ENCODE measurements at regions not wholly inside any gene's neighbourhood (a gene's known extent, or its start where the extent isn't known, plus 50 kb on each side); places are given as distances from the start of the nearest gene placed in this dataset.

DNA sequence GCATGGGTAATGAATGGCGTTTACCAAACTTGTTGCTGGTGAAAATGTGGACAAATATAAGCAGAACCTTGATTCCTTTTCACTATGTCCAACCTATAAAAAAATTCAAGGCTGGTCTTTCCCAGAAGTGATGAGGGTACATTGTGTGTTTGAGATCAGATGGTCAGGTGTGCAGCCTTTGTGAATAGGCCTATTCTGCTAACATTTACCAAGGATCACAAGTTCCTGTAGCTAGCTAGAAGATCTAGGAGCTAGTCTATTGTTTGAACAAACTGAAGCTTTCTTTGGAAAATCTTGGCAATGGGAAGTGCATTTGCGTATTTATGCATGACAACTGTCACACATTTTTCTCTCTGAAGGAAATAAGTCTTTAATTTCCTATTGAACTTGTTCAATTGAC lies 489.6 kb downstream of the KLF5 start:
- TF ChIP-seq EZH2 (IDR thresholded peaks at IDR 0.05; ENCODE audit: borderline replicate concordance, low read length), result no peak
- TF ChIP-seq, protein P1, sequence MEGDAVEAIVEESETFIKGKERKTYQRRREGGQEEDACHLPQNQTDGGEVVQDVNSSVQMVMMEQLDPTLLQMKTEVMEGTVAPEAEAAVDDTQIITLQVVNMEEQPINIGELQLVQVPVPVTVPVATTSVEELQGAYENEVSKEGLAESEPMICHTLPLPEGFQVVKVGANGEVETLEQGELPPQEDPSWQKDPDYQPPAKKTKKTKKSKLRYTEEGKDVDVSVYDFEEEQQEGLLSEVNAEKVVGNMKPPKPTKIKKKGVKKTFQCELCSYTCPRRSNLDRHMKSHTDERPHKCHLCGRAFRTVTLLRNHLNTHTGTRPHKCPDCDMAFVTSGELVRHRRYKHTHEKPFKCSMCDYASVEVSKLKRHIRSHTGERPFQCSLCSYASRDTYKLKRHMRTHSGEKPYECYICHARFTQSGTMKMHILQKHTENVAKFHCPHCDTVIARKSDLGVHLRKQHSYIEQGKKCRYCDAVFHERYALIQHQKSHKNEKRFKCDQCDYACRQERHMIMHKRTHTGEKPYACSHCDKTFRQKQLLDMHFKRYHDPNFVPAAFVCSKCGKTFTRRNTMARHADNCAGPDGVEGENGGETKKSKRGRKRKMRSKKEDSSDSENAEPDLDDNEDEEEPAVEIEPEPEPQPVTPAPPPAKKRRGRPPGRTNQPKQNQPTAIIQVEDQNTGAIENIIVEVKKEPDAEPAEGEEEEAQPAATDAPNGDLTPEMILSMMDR (IDR thresholded peaks at IDR 0.05; ENCODE audit: low read length), result no peak
- H4K20me1 ChIP-seq (ENCODE audit: insufficient read depth, low read length), result no peaks in the 10 kb centered on the region
- H3K9ac ChIP-seq (ENCODE audit: low read length), result no peak overlapping the region
- no peak overlapping the region for H3K27ac ChIP-seq (ENCODE audit: low read depth, low read length, poor library complexity, severe bottlenecking)
- no peaks in the 10 kb centered on the region for H3K36me3 ChIP-seq (ENCODE audit: insufficient read depth, low read length)
- no peaks in the 10 kb centered on the region for H3K9me3 ChIP-seq (ENCODE audit: low read length)
- no peaks in the 10 kb centered on the region for H3K9me2 ChIP-seq (ENCODE audit: low read depth, low read length)
- no peaks in the 10 kb centered on the region for H3K27me3 ChIP-seq (ENCODE audit: insufficient read depth, low read length)
- H3K4me1 ChIP-seq (ENCODE audit: insufficient read depth, low read length, severe bottlenecking), result no peaks in the 10 kb centered on the region
- H3K4me2 ChIP-seq (ENCODE audit: low read length), result no peak overlapping the region
- H3K79me2 ChIP-seq (ENCODE audit: insufficient read depth, low read length), result no peaks in the 10 kb centered on the region
- no peak overlapping the region for H2AFZ ChIP-seq (ENCODE audit: low read length)
- no peaks in the 10 kb centered on the region for H3F3A ChIP-seq (ENCODE audit: insufficient read depth, low read length)
- no peak overlapping the region for H3K4me3 ChIP-seq (ENCODE audit: low read depth, low read length, poor library complexity, severe bottlenecking)

DNA sequence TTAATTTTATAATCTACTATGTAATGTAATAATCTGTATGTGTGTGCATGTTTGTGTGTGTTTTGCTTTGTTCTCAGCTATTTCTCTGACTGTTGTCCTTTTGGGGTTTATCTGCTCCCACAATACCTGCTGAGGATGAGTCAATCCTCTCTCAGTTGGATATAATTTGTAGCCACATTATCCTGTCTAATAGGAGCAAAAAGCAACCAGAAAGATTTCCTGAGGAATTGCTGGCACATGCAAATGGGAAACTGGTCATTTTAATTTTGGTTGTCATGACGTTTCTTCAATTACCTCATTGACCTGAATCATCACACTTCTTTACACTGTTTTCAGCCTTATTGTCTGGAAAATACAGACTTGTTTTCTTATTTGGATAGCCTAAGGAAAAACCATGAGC lies 488.4 kb downstream of the KLF5 start:
- Histone ChIP-seq H3K36me3 (ENCODE audit: insufficient read depth, low read length) (no peaks in the 10 kb centered on the region), H4K20me1 (ENCODE audit: insufficient read depth, low read length) (no peaks in the 10 kb centered on the region), H2AFZ (ENCODE audit: low read length) (no peak overlapping the region), H3K9ac (ENCODE audit: low read length) (no peak overlapping the region), H3K27ac (ENCODE audit: low read depth, low read length, poor library complexity, severe bottlenecking) (no peak overlapping the region), H3K4me2 (ENCODE audit: low read length) (no peak overlapping the region), H3K9me2 (ENCODE audit: low read depth, low read length) (no peaks in the 10 kb centered on the region), H3K27me3 (ENCODE audit: insufficient read depth, low read length) (no peaks in the 10 kb centered on the region), H3K9me3 (ENCODE audit: low read length) (no peaks in the 10 kb centered on the region), H3F3A (ENCODE audit: insufficient read depth, low read length) (no peaks in the 10 kb centered on the region), H3K4me1 (ENCODE audit: insufficient read depth, low read length, severe bottlenecking) (no peaks in the 10 kb centered on the region), H3K4me3 (ENCODE audit: low read depth, low read length, poor library complexity, severe bottlenecking) (no peak overlapping the region), H3K79me2 (ENCODE audit: insufficient read depth, low read length) (no peaks in the 10 kb centered on the region)
- TF ChIP-seq EZH2 (IDR thresholded peaks at IDR 0.05; ENCODE audit: borderline replicate concordance, low read length), result no peak
- TF ChIP-seq, protein P1 (IDR thresholded peaks at IDR 0.05; ENCODE audit: low read length), result no peak

DNA sequence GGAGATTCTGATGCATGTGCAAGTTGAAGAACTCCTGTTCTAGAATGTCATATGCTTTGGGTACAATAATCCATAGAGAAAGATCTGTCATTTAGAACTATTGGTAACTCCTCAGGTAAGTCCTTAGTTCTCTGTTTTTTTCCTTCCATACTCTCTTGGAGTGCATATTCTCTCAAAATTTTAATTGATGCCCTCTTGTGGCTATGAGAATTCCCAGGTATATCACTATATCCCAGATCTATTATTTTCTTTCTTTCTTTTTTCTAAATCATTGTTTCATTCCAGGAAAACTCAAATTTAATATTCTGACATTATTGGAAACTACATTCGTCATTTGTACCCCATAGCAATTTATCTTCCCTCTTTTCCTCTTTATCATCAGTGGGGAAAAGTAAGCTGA lies 485.4 kb downstream of the KLF5 start:
- Histone ChIP-seq H3K27me3 (ENCODE audit: insufficient read depth, low read length) (no peaks in the 10 kb centered on the region), H4K20me1 (ENCODE audit: insufficient read depth, low read length) (no peaks in the 10 kb centered on the region), H3F3A (ENCODE audit: insufficient read depth, low read length) (no peaks in the 10 kb centered on the region), H3K36me3 (ENCODE audit: insufficient read depth, low read length) (no peaks in the 10 kb centered on the region), H3K9ac (ENCODE audit: low read length) (no peak overlapping the region), H3K9me2 (ENCODE audit: low read depth, low read length) (no peaks in the 10 kb centered on the region), H3K4me3 (ENCODE audit: low read depth, low read length, poor library complexity, severe bottlenecking) (no peak overlapping the region), H3K79me2 (ENCODE audit: insufficient read depth, low read length) (no peaks in the 10 kb centered on the region), H2AFZ (ENCODE audit: low read length) (no peak overlapping the region), H3K9me3 (ENCODE audit: low read length) (no peaks in the 10 kb centered on the region), H3K4me1 (ENCODE audit: insufficient read depth, low read length, severe bottlenecking) (no peaks in the 10 kb centered on the region), H3K27ac (ENCODE audit: low read depth, low read length, poor library complexity, severe bottlenecking) (no peak overlapping the region), H3K4me2 (ENCODE audit: low read length) (no peak overlapping the region)
- no peak for TF ChIP-seq EZH2 (IDR thresholded peaks at IDR 0.05; ENCODE audit: borderline replicate concordance, low read length)
- TF ChIP-seq, protein P1 (IDR thresholded peaks at IDR 0.05; ENCODE audit: low read length), result no peak
